Superior temporal gyrus (tissue), 1 donor: ENCODE measurements at regions not wholly inside any gene's neighbourhood (a gene's known extent, or its start where the extent isn't known, plus 50 kb on each side); places are given as distances from the start of the nearest gene placed in this dataset.

Experiments
- DNase-seq: peaks from one replicate; pipeline ENCODE4 v3.0.0-alpha.2; 2016; ENCODE audit errors: extremely low spot score

DNA sequence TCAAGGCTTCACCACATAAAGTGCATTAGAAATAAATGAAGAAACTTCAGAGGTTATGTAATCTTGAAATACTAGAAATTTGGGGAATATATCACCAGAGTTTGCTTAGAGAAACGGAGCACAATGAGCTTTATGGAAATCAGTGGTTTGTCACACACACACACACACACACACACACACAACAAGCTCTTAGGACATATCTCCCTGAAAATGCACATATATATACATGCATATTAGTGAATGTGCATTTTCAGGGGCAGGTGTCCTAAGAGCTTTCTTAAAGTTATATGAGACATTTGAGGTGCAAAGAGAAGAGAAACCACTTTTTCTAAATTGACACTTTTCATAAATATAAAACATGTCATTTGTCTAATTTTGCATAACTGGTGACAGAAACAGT is 93.7 kb upstream of the CARD18 start:
- DNase-seq: no peak

DNA sequence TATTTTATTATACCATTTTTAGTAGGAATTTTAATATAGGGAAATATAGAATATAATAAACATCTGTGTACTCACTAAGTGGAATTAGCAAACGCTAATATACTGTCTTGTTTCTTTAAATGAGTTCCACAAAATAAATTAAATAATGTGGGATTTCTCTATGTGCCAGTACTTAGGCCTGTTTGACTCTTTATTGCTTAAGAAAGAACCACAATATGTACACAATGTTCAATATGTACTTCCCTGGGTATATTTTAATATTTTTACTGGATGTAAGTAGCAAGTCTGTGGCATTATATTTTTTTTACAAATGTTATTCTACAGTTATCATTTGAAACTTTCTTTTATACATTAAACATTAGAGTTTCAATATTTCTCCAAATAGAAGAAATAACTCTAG is 92.5 kb upstream of the CARD18 start:
- no peak for DNase-seq

DNA sequence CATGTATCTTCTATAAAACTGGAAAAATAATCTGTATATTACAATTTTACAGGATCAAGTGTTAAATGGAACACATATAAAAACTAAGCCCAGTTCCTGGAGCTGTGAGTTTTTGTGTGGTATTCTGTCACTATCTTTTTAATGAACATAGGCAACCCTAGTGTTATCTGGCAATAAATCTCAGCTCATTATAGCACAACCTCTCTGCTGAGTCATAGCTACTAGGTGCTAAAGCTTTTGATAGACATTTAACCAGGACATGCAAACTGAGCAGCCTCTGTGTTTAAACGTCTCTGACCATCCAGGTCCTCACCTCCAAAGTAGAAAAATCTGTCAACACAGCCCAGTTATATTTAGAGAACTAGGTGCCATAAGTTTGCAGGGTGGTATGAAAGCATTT is 91.0 kb upstream of the CARD18 start:
- DNase-seq: no peak

DNA sequence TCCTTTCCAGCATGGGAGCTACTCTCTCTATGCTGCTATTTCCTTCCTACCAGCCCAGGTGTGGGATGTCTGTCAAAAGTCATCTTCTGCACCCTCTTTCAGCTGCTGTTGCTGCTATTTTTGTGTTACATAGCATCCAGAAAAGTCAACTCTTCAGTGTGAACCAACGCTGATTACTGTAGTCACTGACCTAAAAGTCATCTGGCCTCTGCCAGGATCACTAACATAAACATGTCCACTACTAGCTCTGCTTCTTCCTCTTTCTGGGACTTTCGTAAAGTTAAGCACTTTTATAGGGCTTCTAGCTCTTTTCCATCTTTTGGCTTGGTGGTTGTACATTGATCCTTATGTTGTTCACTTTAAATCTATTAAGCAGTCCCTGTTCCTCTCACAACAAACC is 90.2 kb upstream of the CARD18 start:
- DNase-seq: no peak

DNA sequence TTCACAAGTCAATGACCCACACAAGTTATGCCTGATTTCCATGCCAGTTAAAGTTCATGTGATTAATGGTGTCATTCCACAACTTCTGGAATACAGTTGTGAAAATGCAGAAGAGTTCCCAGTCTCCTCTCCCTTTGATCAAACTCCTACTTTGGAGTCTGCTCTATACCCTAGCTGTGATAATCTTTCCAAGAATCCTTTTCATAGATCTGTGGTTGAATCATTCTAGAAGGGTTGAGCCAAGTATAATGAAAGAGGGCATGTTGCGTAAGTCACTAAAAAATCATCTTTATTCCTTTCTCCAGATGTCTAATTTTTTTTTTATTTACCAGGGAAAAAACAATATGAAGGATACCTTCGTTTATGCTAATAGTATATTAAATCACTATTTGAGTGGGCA is 89.7 kb upstream of the CARD18 start:
- no peak for DNase-seq

DNA sequence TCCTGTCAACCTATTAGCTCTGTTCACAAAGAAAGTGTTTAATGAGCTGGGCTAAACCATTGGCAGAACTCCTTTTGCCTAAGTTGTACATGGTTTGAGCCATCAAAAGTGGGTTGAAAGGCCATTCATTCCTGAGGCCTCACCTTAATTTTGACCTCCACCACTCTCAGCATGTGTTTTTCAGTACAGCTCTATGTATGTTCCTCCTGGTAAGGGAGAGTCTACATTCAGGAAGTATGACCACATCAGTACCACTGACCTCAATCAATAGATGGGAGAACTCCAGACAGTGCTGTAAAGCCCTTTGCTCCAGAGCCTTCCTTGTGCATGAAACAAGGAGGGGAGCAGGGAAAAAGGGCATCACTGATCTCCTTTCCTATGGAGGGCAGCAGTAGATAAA is 87.8 kb upstream of the CARD18 start:
- no peak for DNase-seq

DNA sequence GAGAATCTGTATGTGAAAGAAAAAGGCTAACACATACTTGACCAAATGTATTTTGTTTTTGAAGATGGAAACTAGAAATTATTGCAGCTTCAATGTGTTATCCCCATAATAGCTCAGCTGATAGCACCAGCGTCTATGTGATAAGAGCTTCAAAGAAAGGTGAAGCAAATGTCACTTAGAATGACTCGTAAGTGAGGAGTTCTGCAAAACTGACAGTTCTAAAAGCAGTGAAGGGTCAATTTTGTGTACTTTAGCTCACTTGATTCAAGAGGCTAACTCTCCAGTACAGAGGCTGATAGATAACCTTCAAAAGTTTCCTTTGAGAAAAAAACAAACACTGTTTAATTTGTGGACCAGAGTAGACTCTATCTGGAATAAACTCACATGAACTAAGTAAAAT is 87.2 kb upstream of the CARD18 start:
- no peak for DNase-seq

DNA sequence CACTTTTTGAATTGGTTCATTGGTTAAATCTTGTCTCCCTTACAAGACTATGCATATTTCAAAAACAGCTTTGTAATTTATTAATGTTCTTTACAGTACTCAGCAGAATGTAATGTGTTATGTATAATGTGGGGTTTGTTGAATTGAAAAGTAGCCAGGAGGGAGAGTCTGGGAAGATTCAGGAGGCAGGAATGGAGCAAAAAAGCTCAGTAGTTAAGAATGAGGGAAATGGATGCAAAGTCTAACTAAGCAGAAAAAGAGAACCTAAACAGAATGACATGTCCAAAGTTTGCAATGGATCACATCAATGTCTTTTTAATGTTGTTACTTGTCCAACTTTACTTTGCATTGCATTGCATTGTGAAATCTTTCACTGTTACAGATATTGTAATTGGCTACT is 86.5 kb upstream of the CARD18 start:
- no peak for DNase-seq

DNA sequence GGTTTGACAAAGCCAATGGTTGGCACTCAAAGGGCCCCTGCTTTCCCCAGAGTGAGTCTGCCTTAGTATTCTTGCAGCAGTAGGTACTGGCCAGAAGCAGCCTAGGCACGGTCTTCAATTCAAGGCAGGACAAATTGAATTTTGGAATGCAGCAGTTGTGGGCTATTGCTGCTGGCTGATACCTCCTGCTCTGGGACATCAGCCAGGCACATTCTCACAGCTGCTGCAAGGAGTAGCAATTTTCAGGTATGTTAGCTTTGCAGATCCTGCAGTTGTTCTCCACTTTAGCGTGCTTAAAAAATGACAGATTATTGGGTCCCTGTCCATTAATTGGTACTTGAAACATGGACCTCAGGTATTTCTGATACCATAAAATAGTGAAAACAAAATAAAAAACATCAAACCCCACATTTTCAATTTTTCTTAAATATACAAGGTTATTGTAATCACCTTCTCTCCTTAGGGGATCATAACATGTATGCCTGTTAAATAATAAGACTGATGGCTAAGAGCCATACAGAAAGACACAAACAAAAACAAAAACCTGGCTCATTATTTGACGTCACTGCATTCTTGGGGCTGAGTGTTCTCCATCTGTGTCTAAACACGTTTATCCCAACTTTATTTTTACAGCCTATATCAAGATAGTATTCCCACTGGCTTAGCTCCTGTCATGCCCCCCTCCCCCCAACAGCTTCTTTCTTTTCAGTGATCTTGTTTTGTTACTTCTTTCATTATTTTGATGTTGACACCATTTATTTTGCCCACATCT is 85.1 kb upstream of the CARD18 start:
- DNase-seq: no peak

DNA sequence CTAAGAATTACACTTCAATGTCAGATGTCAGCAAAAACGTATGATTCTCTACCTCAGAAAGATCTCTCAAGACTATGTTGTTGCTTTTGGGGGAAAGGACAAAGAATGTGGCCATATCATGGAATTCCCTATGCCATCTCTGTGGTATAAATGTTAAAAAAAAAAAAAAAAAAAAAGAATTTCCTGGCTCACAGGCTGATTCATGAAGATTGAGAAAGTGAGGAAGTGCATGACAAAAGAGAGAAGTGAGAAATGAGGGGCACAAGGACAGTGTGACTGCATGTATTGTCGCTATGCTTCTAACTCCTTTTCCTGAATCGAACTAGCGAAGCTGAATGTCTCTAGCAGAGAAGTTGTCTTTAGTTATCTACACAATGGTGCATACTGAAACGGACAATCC is 80.6 kb upstream of the CARD18 start:
- DNase-seq: no peak

DNA sequence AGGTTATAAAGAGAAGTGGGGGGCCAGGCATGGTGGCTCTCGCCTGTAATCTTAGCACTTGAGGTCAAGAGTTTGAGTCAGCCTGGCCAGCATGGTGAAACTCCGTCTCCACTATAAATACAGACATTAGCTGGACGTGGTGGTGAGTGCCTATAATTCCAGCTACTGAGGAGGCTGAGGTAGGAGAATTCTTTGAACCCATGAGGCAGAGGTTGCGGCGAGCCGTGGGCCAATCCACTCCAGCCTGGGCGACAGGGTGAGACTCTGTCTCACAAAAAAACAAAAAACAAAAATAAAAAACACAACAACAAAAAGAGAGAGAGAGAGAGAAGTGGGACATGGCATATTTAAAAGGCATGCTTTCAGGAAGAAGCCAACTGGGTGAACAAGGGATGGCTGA is 80.1 kb upstream of the CARD18 start:
- DNase-seq: no peak

DNA sequence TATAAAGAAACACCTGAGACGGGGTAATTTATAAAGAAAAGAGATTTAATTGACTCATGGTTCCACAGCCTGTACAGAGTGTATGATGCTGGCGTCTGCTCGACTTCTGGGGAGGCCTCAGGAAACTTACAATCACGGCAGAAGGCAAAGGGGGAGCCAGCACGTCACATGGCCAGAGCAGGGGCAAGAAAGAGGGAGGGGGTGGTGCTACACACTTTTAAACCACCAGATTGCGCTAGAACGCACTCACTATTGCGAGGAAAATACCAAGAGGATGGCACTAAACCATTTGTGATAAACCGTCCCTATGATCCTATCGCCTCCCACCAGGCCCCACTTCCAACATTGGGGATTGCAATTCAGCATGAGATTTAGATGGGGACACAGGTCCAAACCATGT is 79.7 kb upstream of the CARD18 start:
- no peak for DNase-seq

DNA sequence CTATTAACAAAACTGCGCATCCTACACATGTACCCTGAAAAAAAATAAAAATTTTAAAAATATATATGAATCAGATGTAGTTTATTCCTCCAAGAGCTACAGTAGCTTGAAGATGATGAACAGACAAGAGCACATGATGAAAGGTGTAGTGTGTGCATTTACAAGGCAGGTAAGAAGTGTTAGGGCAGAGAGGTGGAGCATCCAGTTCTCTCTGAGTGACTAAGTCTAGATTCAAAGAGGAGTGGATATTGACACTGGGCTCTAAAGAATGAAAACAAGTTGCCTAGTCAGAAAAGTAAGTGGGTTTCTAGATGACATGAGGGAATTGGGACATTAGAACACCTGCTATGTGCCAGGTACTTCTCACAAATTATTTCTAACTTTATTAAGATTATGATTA is 76.0 kb upstream of the CARD18 start:
- no peak for DNase-seq

DNA sequence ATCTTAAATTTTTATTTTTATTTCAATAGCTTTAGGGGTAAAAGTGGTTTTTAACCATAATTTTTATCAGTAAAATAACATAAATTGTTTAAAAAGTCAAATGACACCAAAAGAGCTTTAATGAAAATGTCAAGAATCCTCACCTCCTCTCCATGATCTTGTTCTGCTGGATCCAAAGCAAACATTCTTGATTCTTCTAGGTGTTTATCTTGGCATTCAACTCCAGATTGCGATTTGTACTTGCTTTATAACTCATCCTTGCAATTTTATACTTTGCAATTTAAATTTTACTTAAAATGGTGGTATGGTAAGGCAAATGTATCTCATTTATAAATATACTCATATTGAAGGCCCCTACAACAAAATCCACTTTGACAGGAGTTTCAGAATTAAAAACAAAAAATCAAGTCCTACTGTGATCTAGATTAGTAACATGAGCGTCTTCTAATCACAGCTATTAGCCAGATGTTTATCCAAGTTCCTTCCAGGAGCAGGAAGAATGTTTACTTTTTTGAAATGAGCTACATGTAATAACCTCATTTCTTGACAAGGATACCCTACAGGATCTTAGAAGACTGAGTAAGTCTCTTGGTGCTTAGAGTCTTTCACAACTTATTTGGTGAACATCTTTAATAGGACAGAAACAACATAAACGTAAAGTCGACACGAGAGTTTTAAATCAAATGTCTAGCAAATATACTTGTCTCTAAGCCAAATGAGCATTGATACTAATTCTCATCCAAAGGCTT is 72.4 kb upstream of the CARD18 start:
- no peak for DNase-seq

DNA sequence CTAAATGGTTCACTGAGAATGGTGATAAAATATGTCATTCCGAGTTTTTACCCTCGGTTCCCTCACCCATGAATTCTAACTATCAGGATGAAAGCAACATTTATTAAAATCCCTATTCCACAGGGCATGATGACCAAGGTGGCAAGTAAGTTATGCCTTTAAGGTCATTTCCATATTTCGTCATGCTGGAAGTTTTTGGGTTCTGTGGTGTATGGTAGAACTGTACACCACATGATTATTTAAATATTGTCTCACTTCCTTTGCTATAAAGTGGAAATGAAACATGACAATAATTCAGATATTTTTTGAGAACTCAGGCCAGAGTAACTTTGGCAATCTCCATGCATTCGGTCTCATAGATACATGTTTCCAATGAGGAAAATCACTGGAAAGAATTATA is 68.5 kb upstream of the CARD18 start:
- no peak for DNase-seq

DNA sequence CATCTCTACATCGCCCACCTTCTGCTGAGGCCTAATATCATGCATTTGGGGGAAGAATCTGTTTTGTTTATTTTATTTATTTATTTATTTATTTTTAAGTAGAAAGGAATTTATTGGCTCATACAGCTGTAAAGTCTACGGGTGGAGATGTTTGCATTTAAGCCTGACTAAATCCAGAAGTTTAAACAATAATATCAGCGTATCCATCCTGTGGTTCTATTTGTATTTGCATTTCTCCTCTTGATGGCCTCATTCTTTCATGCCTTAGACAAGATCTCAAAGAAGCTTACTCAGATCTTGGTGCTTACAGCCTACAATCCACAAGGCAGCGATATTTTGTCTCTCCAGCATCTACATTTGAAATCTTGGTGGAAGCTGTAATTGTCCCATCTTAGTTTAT is 67.1 kb upstream of the CARD18 start:
- DNase-seq: no peak

DNA sequence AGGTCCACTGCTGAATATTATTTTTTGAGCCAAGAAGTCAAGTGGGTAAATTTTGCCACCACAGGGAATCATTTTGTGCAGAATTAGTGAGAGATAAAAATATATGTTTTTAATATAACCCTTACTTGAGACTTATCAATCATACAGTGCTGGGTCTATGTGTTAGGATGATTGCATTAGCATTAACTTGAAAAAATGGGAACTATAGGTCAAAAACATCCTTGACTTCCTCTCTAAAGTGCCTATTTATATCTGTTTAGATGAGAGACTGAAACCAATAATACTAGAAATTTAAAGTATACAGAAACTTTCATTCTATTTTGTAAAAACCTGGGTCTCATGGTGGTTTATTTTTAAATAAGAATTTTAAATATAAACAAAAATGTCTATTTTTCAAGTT is 65.1 kb upstream of the CARD18 start:
- no peak for DNase-seq

DNA sequence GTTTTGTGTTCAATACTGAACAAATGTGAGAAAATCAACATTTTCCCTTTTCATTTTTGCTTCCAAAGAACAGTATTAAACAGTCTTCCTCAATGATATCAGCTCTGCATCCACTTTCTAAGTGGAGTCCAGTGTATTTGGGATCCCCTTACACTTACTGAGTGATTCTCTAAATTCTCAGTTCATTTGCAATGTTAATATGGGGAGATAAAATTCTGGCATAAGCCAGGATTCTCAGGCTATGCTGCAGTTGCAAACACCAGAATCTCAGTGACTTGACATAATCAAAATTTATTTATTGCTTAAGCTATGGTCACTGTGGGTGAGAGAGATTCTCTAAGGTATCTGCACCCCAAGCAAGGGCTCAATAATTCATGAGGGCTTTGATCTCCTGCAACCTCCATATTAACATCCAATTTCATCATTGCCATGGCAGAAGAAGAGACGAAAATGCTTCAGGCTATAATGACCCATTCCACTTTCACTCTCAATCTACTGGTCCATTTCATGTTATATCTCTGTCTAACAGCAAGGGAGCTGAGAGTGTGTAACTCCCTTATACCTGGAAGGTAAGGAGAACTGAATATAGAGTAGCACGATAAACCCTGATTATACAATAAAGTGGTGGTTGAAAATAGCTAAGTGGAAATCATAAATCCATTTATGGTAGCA is 64.1 kb upstream of the CARD18 start:
- no peak for DNase-seq

DNA sequence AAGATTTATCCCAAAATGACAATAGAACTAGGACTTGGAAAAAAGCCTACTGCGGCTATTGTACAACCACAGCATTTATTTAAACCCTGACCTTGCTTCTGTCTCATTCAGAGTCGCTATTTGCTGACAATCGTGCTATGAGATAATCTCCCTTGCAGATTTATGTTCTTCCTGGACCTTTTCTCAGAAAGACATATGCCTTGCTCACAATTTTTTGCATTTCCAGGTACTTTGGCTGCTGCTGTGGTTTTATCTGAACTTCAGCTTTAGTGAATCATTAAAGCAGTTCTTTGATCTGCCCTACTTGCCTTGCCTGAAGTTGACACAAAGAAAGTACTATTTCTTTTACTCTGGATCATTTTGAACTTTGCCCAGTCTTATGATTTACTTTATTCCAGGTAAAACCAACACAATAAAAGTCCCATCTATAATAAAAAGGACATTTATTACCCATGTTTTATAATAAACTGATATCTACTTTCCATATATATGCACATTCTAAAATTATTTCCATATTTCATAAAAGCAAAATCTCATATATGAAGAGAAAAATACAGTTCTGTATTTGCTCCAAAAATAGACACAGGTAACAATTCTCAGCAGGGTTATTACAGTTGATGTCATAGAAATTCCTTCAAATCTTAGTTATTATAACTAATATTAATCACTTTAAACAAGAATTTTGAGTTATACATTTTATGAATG is 63.4 kb upstream of the CARD18 start:
- DNase-seq: no peak

DNA sequence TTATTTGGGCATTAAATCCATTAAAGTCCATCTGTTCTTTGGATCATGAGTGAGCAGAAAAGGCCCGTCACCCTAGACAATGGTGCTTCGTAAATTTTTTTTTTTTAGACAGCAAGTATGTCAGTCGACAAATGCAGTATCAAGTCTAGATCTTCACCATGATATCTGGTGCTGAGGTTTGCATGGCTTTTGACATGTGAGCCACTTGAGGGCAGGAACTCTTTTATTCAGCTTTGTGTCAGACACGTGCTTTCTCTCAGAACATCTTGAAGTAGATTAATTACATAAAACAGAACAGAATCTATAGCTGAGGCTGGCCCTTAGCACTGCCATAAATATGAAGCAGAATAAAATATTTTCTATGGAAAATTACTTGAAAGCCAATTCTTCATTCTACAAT is 62.9 kb upstream of the CARD18 start:
- no peak for DNase-seq

DNA sequence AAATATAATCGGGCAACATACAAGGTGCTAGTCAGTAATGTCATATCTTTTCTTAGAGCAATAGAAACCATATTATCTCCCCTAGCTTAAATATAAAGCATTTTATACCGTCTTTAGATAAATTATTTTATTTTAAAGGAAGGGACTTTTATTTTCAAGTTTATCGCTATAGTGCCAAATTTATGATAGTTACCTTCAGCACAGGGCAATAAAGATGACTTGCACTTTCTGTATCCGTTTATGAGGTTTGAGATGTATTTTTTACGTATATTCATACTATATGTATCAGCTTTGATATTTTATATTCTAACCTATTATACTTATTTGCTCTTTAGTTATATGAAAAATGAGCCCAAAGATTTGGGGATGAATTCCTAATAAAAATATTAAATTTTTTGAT is 61.6 kb upstream of the CARD18 start:
- DNase-seq: no peak

DNA sequence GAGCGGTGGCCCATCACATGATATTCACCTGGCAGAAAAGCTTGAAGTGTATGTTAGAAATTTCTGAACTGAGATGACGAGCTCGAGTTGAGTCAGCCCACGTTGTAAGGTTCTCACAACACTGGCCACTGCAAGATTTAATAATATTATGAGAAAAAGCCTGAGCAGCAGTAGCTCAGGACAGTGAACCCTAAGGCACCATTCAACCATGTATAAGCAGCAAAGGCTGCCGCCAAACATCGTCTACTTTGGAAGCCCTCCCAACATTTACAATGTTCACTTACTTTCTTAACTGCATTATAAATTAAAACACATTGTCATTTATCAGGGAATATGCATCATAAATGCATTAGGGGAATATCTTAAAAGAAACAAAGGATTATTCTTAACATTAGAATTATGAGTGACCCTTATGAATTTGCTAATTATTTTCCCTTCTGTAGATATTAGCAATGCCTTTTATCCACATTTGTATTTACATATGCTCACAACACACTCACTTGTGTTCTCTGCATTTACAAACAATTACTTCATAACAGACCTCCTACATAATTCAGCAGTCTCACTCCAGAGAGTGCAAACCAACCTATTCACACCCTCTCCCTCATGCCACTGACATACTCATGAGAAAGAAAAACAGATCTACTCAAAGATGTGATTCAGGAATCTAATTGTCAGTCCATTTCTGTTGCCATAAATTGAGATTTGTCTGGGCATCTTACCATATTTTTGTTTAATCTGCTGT is 57.7 kb upstream of the CARD18 start:
- no peak for DNase-seq
